ENCODE measurements at regions not wholly inside any gene's neighbourhood (a gene's known extent, or its start where the extent isn't known, plus 50 kb on each side); places are given as distances from the start of the nearest gene placed in this dataset.

DNA sequence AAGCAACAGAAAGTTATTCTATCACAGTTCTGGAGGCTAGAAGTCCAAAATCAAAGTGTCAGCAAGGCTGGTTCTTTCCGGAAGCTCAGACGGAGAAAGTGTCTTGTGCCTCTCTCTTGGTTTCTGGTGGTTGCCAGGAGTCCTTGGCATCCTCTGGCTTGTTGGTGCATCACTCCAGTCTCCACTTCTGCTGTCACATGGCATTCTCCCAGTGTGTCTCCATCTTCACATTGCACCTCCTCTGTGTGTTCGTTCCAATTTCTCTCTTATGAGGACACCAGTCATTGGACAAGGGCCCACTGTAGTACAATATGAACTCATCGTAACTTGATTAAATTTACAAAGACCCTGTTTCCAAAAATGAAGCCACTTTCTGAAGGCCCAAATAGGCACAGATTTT is 175.4 kb upstream of the ATP5MC3 start:
- TF ChIP-seq, protein P1, sequence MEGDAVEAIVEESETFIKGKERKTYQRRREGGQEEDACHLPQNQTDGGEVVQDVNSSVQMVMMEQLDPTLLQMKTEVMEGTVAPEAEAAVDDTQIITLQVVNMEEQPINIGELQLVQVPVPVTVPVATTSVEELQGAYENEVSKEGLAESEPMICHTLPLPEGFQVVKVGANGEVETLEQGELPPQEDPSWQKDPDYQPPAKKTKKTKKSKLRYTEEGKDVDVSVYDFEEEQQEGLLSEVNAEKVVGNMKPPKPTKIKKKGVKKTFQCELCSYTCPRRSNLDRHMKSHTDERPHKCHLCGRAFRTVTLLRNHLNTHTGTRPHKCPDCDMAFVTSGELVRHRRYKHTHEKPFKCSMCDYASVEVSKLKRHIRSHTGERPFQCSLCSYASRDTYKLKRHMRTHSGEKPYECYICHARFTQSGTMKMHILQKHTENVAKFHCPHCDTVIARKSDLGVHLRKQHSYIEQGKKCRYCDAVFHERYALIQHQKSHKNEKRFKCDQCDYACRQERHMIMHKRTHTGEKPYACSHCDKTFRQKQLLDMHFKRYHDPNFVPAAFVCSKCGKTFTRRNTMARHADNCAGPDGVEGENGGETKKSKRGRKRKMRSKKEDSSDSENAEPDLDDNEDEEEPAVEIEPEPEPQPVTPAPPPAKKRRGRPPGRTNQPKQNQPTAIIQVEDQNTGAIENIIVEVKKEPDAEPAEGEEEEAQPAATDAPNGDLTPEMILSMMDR (IDR thresholded peaks at IDR 0.05; ENCODE audit: low read depth, low read length, missing input control): no peak
- no peak for TF ChIP-seq NR2F2 (IDR thresholded peaks at IDR 0.05)
- TF ChIP-seq RXRA (IDR thresholded peaks at IDR 0.05): no peak
- TF ChIP-seq GABPA (IDR thresholded peaks at IDR 0.05 in 1 of 2, conservative IDR thresholded peaks at IDR 0.05 in 1 of 2): no peak
- TF ChIP-seq, protein P2, sequence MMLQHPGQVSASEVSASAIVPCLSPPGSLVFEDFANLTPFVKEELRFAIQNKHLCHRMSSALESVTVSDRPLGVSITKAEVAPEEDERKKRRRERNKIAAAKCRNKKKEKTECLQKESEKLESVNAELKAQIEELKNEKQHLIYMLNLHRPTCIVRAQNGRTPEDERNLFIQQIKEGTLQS (IDR thresholded peaks at IDR 0.05): no peak
- TF ChIP-seq, protein P3, sequence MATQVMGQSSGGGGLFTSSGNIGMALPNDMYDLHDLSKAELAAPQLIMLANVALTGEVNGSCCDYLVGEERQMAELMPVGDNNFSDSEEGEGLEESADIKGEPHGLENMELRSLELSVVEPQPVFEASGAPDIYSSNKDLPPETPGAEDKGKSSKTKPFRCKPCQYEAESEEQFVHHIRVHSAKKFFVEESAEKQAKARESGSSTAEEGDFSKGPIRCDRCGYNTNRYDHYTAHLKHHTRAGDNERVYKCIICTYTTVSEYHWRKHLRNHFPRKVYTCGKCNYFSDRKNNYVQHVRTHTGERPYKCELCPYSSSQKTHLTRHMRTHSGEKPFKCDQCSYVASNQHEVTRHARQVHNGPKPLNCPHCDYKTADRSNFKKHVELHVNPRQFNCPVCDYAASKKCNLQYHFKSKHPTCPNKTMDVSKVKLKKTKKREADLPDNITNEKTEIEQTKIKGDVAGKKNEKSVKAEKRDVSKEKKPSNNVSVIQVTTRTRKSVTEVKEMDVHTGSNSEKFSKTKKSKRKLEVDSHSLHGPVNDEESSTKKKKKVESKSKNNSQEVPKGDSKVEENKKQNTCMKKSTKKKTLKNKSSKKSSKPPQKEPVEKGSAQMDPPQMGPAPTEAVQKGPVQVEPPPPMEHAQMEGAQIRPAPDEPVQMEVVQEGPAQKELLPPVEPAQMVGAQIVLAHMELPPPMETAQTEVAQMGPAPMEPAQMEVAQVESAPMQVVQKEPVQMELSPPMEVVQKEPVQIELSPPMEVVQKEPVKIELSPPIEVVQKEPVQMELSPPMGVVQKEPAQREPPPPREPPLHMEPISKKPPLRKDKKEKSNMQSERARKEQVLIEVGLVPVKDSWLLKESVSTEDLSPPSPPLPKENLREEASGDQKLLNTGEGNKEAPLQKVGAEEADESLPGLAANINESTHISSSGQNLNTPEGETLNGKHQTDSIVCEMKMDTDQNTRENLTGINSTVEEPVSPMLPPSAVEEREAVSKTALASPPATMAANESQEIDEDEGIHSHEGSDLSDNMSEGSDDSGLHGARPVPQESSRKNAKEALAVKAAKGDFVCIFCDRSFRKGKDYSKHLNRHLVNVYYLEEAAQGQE (IDR thresholded peaks at IDR 0.05): no peak
- TF ChIP-seq, protein P4, sequence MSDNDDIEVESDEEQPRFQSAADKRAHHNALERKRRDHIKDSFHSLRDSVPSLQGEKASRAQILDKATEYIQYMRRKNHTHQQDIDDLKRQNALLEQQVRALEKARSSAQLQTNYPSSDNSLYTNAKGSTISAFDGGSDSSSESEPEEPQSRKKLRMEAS (IDR thresholded peaks at IDR 0.05): no peak
- TF ChIP-seq YY1 (IDR thresholded peaks at IDR 0.05): no peak
- no peak for TF ChIP-seq JUND (IDR thresholded peaks at IDR 0.05)
- TF ChIP-seq TAF1 (conservative IDR thresholded peaks at IDR 0.05): no peak
- TF ChIP-seq SP1 (IDR thresholded peaks at IDR 0.05): no peak
